Large intestine (tissue), 3 donors: ENCODE measurements at regions not wholly inside any gene's neighbourhood (a gene's known extent, or its start where the extent isn't known, plus 50 kb on each side); places are given as distances from the start of the nearest gene placed in this dataset.

ENCODE experiments used
- DNase-seq, 2 donors: peaks; one replicate each; pipeline versions ENCODE4 v3.0.0 to v3.0.0-alpha.2; 2013
- H3K27ac ChIP-seq: one replicate; pipeline ENCODE4 v1.5.1; 2013; ENCODE audit warnings: low read length
- H3K27me3 ChIP-seq: 2 replicates; pipeline ENCODE4 v1.6.1; 2013; ENCODE audit warnings: low read length; ENCODE audit not compliant: control insufficient read depth, insufficient read depth
- H3K36me3 ChIP-seq: 2 replicates; pipeline ENCODE4 v1.6.1; 2013; ENCODE audit warnings: low read length; ENCODE audit not compliant: control insufficient read depth, insufficient read depth
- H3K4me1 ChIP-seq: one replicate; pipeline ENCODE4 v1.6.1; 2013; ENCODE audit warnings: low read length; ENCODE audit not compliant: control insufficient read depth, insufficient read depth
- H3K4me3 ChIP-seq: one replicate; pipeline ENCODE4 v1.5.1; 2013; ENCODE audit warnings: low read length
- H3K9me3 ChIP-seq: one replicate; pipeline ENCODE4 v1.6.1; 2013; ENCODE audit warnings: mild to moderate bottlenecking, low read depth, low read length, moderate library complexity; ENCODE audit not compliant: control insufficient read depth
- WGBS: methylation state at CpG from one replicate; pipeline ENCODE4 v1.1.5; 2013; ENCODE audit warnings: low lambda C conversion rate; ENCODE audit not compliant: insufficient coverage; 5-methylcytosine and 5-hydroxymethylcytosine counted together

- Histone ChIP-seq H3K4me3 (no peak overlapping the region), H3K9me3 (no peaks in the 10 kb centered on the region), H3K4me1 (no peaks in the 10 kb centered on the region), H3K27me3 (peaks cover 8% of the 10 kb centered on the region), H3K36me3 (no peaks in the 10 kb centered on the region), H3K27ac (no peak overlapping the region)
- no peak for DNase-seq
- 90% methylated on average over 2 of the region's 4 CpGs for WGBS
Measured at GRCh38 chr12:125221602-125222001, 156.4 kb downstream of the AACS start.

GRCh38 chr12:125222876-125223275, 157.6 kb downstream of the AACS start:
- no peak overlapping the region for H3K27ac ChIP-seq
- no peaks in the 10 kb centered on the region for H3K9me3 ChIP-seq
- no peaks in the 10 kb centered on the region for H3K4me1 ChIP-seq
- no peaks in the 10 kb centered on the region for H3K36me3 ChIP-seq
- no peak overlapping the region for H3K4me3 ChIP-seq
- WGBS: 75% methylated on average over 1 of the region's 3 CpGs
- peaks cover 8% of the 10 kb centered on the region for H3K27me3 ChIP-seq
- DNase-seq: no peak

GRCh38 chr12:125225641-125226040, 160.4 kb downstream of the AACS start:
- H3K9me3 ChIP-seq: no peaks in the 10 kb centered on the region
- H3K4me3 ChIP-seq: no peak overlapping the region
- DNase-seq: no peak
- no peaks in the 10 kb centered on the region for H3K36me3 ChIP-seq
- H3K4me1 ChIP-seq: no peaks in the 10 kb centered on the region
- WGBS: no CpG with 5 or more reads among the region's 4 CpGs
- H3K27me3 ChIP-seq: peaks cover 2% of the 10 kb centered on the region
- no peak overlapping the region for H3K27ac ChIP-seq

- Histone ChIP-seq H3K4me3 (no peak overlapping the region), H3K27me3 (no peaks in the 10 kb centered on the region), H3K27ac (no peak overlapping the region), H3K36me3 (no peaks in the 10 kb centered on the region), H3K9me3 (no peaks in the 10 kb centered on the region), H3K4me1 (no peaks in the 10 kb centered on the region)
- DNase-seq: no peak
- WGBS: 90% methylated on average over 2 of the region's 18 CpGs
Measured at GRCh38 chr12:125228519-125229260, 163.5 kb downstream of the AACS start.

GRCh38 chr12:125229878-125230530, 164.8 kb downstream of the AACS start:
- no peaks in the 10 kb centered on the region for H3K36me3 ChIP-seq

GRCh38 chr12:125233319-125233718, 168.1 kb downstream of the AACS start:
- Histone ChIP-seq H3K4me1 (no peaks in the 10 kb centered on the region), H3K36me3 (no peaks in the 10 kb centered on the region), H3K27ac (no peak overlapping the region), H3K9me3 (no peaks in the 10 kb centered on the region), H3K27me3 (no peaks in the 10 kb centered on the region), H3K4me3 (no peak overlapping the region)
- no CpG with 5 or more reads among the region's 1 CpG for WGBS
- DNase-seq: no peak

More at GRCh38 chr12:125229878-125230530, 164.8 kb downstream of the AACS start:
- Histone ChIP-seq H3K27ac (no peak overlapping the region), H3K9me3 (no peaks in the 10 kb centered on the region), H3K4me3 (no peak overlapping the region), H3K4me1 (no peaks in the 10 kb centered on the region), H3K27me3 (no peaks in the 10 kb centered on the region)
- DNase-seq: no peak
- 100% methylated on average over 3 of the region's 14 CpGs for WGBS

GRCh38 chr12:125239563-125239962, 174.3 kb downstream of the AACS start:
- peaks cover 4% of the 10 kb centered on the region for H3K27me3 ChIP-seq
- no peak overlapping the region for H3K4me3 ChIP-seq
- WGBS: no CpG with 5 or more reads among the region's 11 CpGs
- H3K9me3 ChIP-seq: no peaks in the 10 kb centered on the region
- H3K36me3 ChIP-seq: no peaks in the 10 kb centered on the region
- no peak for DNase-seq
- H3K27ac ChIP-seq: no peak overlapping the region
- H3K4me1 ChIP-seq: no peaks in the 10 kb centered on the region

- Histone ChIP-seq H3K27ac (no peak overlapping the region), H3K36me3 (no peaks in the 10 kb centered on the region), H3K9me3 (no peaks in the 10 kb centered on the region), H3K27me3 (peaks cover 9% of the 10 kb centered on the region), H3K4me3 (no peak overlapping the region), H3K4me1 (no peaks in the 10 kb centered on the region)
- 82% methylated on average over 7 of the region's 17 CpGs for WGBS
- DNase-seq: no peak
Measured at GRCh38 chr12:125240717-125241116, 175.5 kb downstream of the AACS start.

GRCh38 chr12:125243811-125244210, 178.6 kb downstream of the AACS start:
- no peaks in the 10 kb centered on the region for H3K4me1 ChIP-seq
- peaks cover 19% of the 10 kb centered on the region for H3K27me3 ChIP-seq
- H3K4me3 ChIP-seq: no peak overlapping the region
- no peak overlapping the region for H3K27ac ChIP-seq
- H3K36me3 ChIP-seq: no peaks in the 10 kb centered on the region
- no peak for DNase-seq
- H3K9me3 ChIP-seq: no peaks in the 10 kb centered on the region
- 76% methylated on average over 3 of the region's 11 CpGs for WGBS

- H3K27me3 ChIP-seq: peaks cover 19% of the 10 kb centered on the region
Measured at GRCh38 chr12:125244338-125244737, 179.1 kb downstream of the AACS start.

More at GRCh38 chr12:125244338-125244737, 179.1 kb downstream of the AACS start:
- no peak for DNase-seq
- Histone ChIP-seq H3K9me3 (no peaks in the 10 kb centered on the region), H3K4me1 (no peaks in the 10 kb centered on the region), H3K27ac (no peak overlapping the region), H3K4me3 (no peak overlapping the region), H3K36me3 (no peaks in the 10 kb centered on the region)
- WGBS: no CpG with 5 or more reads among the region's 8 CpGs
